K562 (cell line): ENCODE measurements at regions not wholly inside any gene's neighbourhood (a gene's known extent, or its start where the extent isn't known, plus 50 kb on each side); places are given as distances from the start of the nearest gene placed in this dataset.

Experiments used
- ATAC-seq: fragments of 200-7000 bp; cut with Tn5 transposase; 3 replicates; pipeline ENCODE4 v1.9.1; 2020; ENCODE audit warnings: moderate library complexity
- BruUV-seq: library from RNA; stranded (reverse); fragments of 400-500 nt; replicated peaks from 2 replicates; lab custom pipeline; 2021; lab: Mats Ljungman, UMichigan
- CTCF ChIA-PET: fragments of 300-600 bp; formaldehyde crosslinking; extraction: SDS; loops from one replicate; lab custom pipeline; 2021; ENCODE audit warnings: low intra/inter-chr PET ratio; lab: Yijun Ruan, JAX
- POLR2A ChIA-PET: fragments of 300-600, 350-650 bp; sonication (Branson Sonifier 250); formaldehyde crosslinking; extraction: SDS; loops from one replicate; lab custom pipeline; 2021; ENCODE audit warnings: antibody characterized with exemption, inconsistent platforms; lab: Yijun Ruan, JAX
- DNase-seq, 4 experiments: peaks; one replicate each; pipeline versions ENCODE4 v3.0.0 to v3.0.0-alpha.2; 2011 to 2018; ENCODE audit warnings: low spot score in 3 of 4, mixed read lengths in 3 of 4; ENCODE audit errors: extremely low read depth in 1 of 4
- FAIRE-seq: peaks from 2 replicates; lab custom pipeline; 2011; peaks lifted over from hg19 to GRCh38; lab: Jason Lieb, UNC
- H2AFZ ChIP-seq: 2 replicates; pipeline ENCODE4 v1.6.0; 2011; ENCODE audit warnings: low read depth, low read length, control low read depth, inconsistent platforms
- H3K27ac ChIP-seq: fragments of 200-600 bp; 3 replicates; pipeline ENCODE4 v1.8.0; 2011; ENCODE audit warnings: low read depth, mild to moderate bottlenecking, control low read depth, inconsistent platforms, low read length, moderate library complexity, mixed read lengths; ENCODE audit errors: extremely low read depth
- H3K27me3 ChIP-seq, 2 experiments: fragments of 300-600 bp in 1 of 2; 2 replicates in 1 of 2; 3 replicates in 1 of 2; pipeline versions ENCODE4 v1.6.0 to v1.8.0; 2011; ENCODE audit warnings: inconsistent platforms in 2 of 2, low read length in 2 of 2, mild to moderate bottlenecking in 1 of 2, mixed read lengths in 1 of 2, moderate library complexity in 1 of 2; ENCODE audit not compliant: control insufficient read depth in 2 of 2, insufficient read depth in 2 of 2
- H3K36me3 ChIP-seq: fragments of 300-600 bp; 3 replicates; pipeline ENCODE4 v1.8.0; 2011; ENCODE audit warnings: mild to moderate bottlenecking, low read length, inconsistent platforms; ENCODE audit not compliant: control insufficient read depth, insufficient read depth
- H3K4me1 ChIP-seq, 2 experiments: fragments of 200-600 bp in 1 of 2; replicated peaks in 1 of 2; 2 replicates in 1 of 2; 3 replicates in 1 of 2; pipeline versions ENCODE4 v1.5.1 to v1.8.0; 2011; ENCODE audit warnings: inconsistent platforms in 2 of 2, low read length in 2 of 2, mild to moderate bottlenecking in 1 of 2, mixed read lengths in 1 of 2, moderate library complexity in 1 of 2; ENCODE audit not compliant: control insufficient read depth in 2 of 2, insufficient read depth in 2 of 2
- H3K4me2 ChIP-seq: 2 replicates; pipeline ENCODE4 v1.6.1; 2011; ENCODE audit warnings: low read length, control low read depth, inconsistent platforms, mixed read lengths; ENCODE audit not compliant: insufficient read depth
- H3K4me3 ChIP-seq: fragments of 200-600 bp; sonication (generic), shearing (Covaris generic); 2 replicates; pipeline ENCODE4 v1.5.1; 2016; ENCODE audit warnings: control low read depth, inconsistent platforms
- H3K79me2 ChIP-seq: fragments of 200-600 bp; 3 replicates; pipeline ENCODE4 v1.8.0; 2011; ENCODE audit warnings: low read length, inconsistent platforms; ENCODE audit not compliant: control insufficient read depth, insufficient read depth
- H3K9ac ChIP-seq, 2 experiments: 2 replicates each; pipeline versions ENCODE4 v1.6.0 to v1.6.1; 2011; ENCODE audit warnings: low read depth in 2 of 2, low read length in 2 of 2, control low read depth in 1 of 2, inconsistent platforms in 1 of 2, mild to moderate bottlenecking in 1 of 2, mixed read lengths in 1 of 2; ENCODE audit not compliant: insufficient read depth in 1 of 2
- H3K9me1 ChIP-seq: one replicate; pipeline ENCODE4 v1.6.0; 2011; ENCODE audit warnings: inconsistent platforms, mild to moderate bottlenecking, low read length, moderate library complexity; ENCODE audit not compliant: control insufficient read depth, insufficient read depth
- H3K9me3 ChIP-seq: replicated peaks from 2 replicates; pipeline ENCODE4 v1.5.1; 2011; ENCODE audit warnings: low read depth, low read length, inconsistent platforms; ENCODE audit not compliant: control insufficient read depth, insufficient read depth
- H4K20me1 ChIP-seq: replicated peaks from 2 replicates; pipeline ENCODE4 v1.6.1; 2011; ENCODE audit warnings: low read length, inconsistent platforms, mixed read lengths; ENCODE audit not compliant: control insufficient read depth, insufficient read depth
- ASH1L ChIP-seq: fragments of 450-650 bp; IDR thresholded peaks from 2 replicates; pipeline ENCODE4 v1.6.1; 2018; ENCODE audit warnings: borderline replicate concordance, mild to moderate bottlenecking, low read depth; ENCODE audit not compliant: partially characterized antibody
- CREB3L1 ChIP-seq: fragments of 450-650 bp; IDR thresholded peaks from 2 replicates; pipeline ENCODE4 v1.6.1; 2014; ENCODE audit warnings: low read depth, mild to moderate bottlenecking, moderate library complexity, borderline replicate concordance
- HMBOX1 ChIP-seq: sonication (generic); IDR thresholded peaks from 2 replicates; pipeline ENCODE4 v1.6.1; 2016
- KDM5B ChIP-seq: fragments of 200-600 bp; sonication (generic); IDR thresholded peaks from 2 replicates; pipeline ENCODE4 v1.6.1; 2012; ENCODE audit warnings: low read depth, mild to moderate bottlenecking, moderate library complexity, low read length, control low read depth, inconsistent platforms; ENCODE audit not compliant: insufficient replicate concordance
- MXD1 ChIP-seq: fragments of 250-450 bp; sonication (Bioruptor Pico); IDR thresholded peaks from 2 replicates; pipeline ENCODE4 v1.8.0; 2021; ENCODE audit warnings: borderline replicate concordance, mild to moderate bottlenecking, moderate library complexity; ENCODE audit not compliant: poor library complexity, severe bottlenecking
- PRPF4 ChIP-seq: fragments of 200-400 bp; formaldehyde crosslinking; IDR thresholded peaks from one replicate; pipeline ENCODE4 v1.6.1; 2017; ENCODE audit warnings: low read length, low read depth, mild to moderate bottlenecking; ENCODE audit not compliant: insufficient read depth, poor library complexity, severe bottlenecking
- RBM22 ChIP-seq: fragments of 200-400 bp; formaldehyde crosslinking; IDR thresholded peaks from 2 replicates; pipeline ENCODE4 v1.6.1; 2018; ENCODE audit warnings: low read length, low read depth; ENCODE audit not compliant: poor library complexity, severe bottlenecking
- RFX1 ChIP-seq: fragments of 450-650 bp; IDR thresholded peaks from 2 replicates; pipeline ENCODE4 v1.6.1; 2016; ENCODE audit warnings: mild to moderate bottlenecking, moderate library complexity
- SRSF3 ChIP-seq: fragments of 200-400 bp; formaldehyde crosslinking; IDR thresholded peaks from 2 replicates; pipeline ENCODE4 v1.6.1; 2016; ENCODE audit warnings: mild to moderate bottlenecking, low read length, moderate library complexity; ENCODE audit not compliant: insufficient read depth
- YBX1 ChIP-seq: fragments of 450-650 bp; IDR thresholded peaks from 2 replicates; pipeline ENCODE4 v1.7.1; 2016; ENCODE audit warnings: mild to moderate bottlenecking
- ZNF695 ChIP-seq: fragments of 450-650 bp; formaldehyde crosslinking; IDR thresholded peaks from 2 replicates; pipeline ENCODE4 v1.4.0; 2020; ENCODE audit warnings: mild to moderate bottlenecking, moderate library complexity
- WGBS: fragments of 100-300 bp; shearing (Covaris generic); methylation state at CpG from one replicate; pipeline ENCODE4 v1.1.6; 2016; ENCODE audit warnings: low coverage, mixed read lengths; ENCODE audit not compliant: insufficient coverage; ENCODE audit errors: missing lambda C conversion rate; 5-methylcytosine and 5-hydroxymethylcytosine counted together
- in situ Hi-C: fragments of 300-500 bp; cut with MboI; formaldehyde crosslinking; loops from 4 replicates; pipeline ENCODE4 v1.15.0; 2018; ENCODE audit warnings: inconsistent platforms, mixed read lengths
- intact Hi-C: fragments of 100-400 bp; cut with micrococcal nuclease; formaldehyde crosslinking; loops from 2 replicates; pipeline ENCODE4 v1.14.2; 2022

DNA sequence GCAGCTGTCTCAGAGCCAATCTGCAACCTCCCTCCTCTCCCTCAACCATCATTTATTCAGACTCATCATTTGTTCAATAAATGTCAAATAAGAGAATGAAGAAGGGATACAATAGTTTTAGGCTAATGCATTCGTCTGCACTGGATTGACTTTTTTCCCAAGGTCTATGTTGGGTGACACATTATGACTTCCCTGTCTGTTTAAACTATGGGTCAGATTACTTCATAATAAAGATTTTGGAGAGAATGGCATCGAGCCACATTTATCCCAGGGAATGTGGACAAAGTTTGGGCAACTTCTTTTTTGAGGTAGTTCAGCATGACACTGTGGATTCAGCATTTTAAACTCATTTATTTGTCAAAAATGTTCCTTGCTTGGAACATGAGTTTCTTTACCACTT, 107.4 kb upstream of the ADGRL2 start:
- ATAC-seq, result no peak
- Histone ChIP-seq H3K9me3 (no peaks in the 10 kb centered on the region), H2AFZ (no peak overlapping the region), H3K36me3 (no peaks in the 10 kb centered on the region), H3K4me1 (no peaks in the 10 kb centered on the region), H3K79me2 (no peaks in the 10 kb centered on the region), H3K4me3 (no peak overlapping the region), H3K27me3 (no peaks in the 10 kb centered on the region), H4K20me1 (no peaks in the 10 kb centered on the region), H3K9me1 (no peaks in the 10 kb centered on the region), H3K9ac (no peak overlapping the region), H3K4me2 (no peak overlapping the region), H3K27ac (no peak overlapping the region)
- TF ChIP-seq RFX1, result no peak
- FAIRE-seq, result no peak
- BruUV-seq, result no TSS peak
- WGBS, result 0% methylated on average over 2 of the region's 2 CpGs
- intact Hi-C loops (no loop called here), in situ Hi-C loops (no loop called here)
- ChIA-PET CTCF (no interaction called here), POLR2A (no interaction called here)
- no peak for DNase-seq

GRCh38 chr1:81690676-81691453, 109.9 kb upstream of the ADGRL2 start:
- intact Hi-C loops, result no loop called here
- WGBS, result 1% methylated on average over 5 of the region's 5 CpGs
- Histone ChIP-seq H3K36me3 (no peaks in the 10 kb centered on the region), H3K27me3 (no peaks in the 10 kb centered on the region), H3K4me1 (no peaks in the 10 kb centered on the region), H4K20me1 (no peaks in the 10 kb centered on the region), H3K4me2 (no peak overlapping the region), H3K27ac (no peak overlapping the region), H3K9me1 (no peaks in the 10 kb centered on the region), H3K4me3 (no peak overlapping the region), H3K9me3 (no peaks in the 10 kb centered on the region), H3K79me2 (no peaks in the 10 kb centered on the region), H2AFZ (no peak overlapping the region), H3K9ac (no peak overlapping the region)
- FAIRE-seq (no peak), DNase-seq (no peak), ATAC-seq (no peak)
- in situ Hi-C loops, result no loop called here
- POLR2A ChIA-PET, result no interaction called here
- TF ChIP-seq RBM22 (no peak), ASH1L (no peak), SRSF3 (no peak), KDM5B (no peak), HMBOX1 (no peak), PRPF4 (no peak), YBX1 (no peak), ZNF695 (CRISPR knock-in tag) (no peak), MXD1 (CRISPR knock-in tag) (no peak), CREB3L1 (no peak)
- no TSS peak for BruUV-seq
- CTCF ChIA-PET, result no interaction called here
